A549 (cell line): ENCODE measurements at regions not wholly inside any gene's neighbourhood (a gene's known extent, or its start where the extent isn't known, plus 50 kb on each side); places are given as distances from the start of the nearest gene placed in this dataset.

ENCODE experiments used
- ATAC-seq, 2 experiments: fragments of 200-7000 bp in 1 of 2; fragments of >200 bp in 1 of 2; cut with Nextera tagmentation in 1 of 2; cut with Tn5 transposase in 1 of 2; 3 replicates each; pipeline versions ENCODE4 v1.8.0 to v1.9.1; 2018 to 2020; ENCODE audit warnings: mild to moderate bottlenecking in 1 of 2, moderate library complexity in 1 of 2
- CTCF ChIA-PET: fragments of 300-600 bp; sonication (Branson Sonifier 250); formaldehyde crosslinking; extraction: SDS; loops from one replicate; lab custom pipeline; 2021; ENCODE audit warnings: antibody characterized with exemption, inconsistent platforms; lab: Yijun Ruan, JAX
- POLR2A ChIA-PET: fragments of 350-600 bp; formaldehyde crosslinking; extraction: SDS; loops from one replicate; lab custom pipeline; 2021; ENCODE audit warnings: antibody characterized with exemption, inconsistent platforms; lab: Yijun Ruan, JAX
- DNase-seq, 2 experiments: peaks; one replicate each; pipeline versions ENCODE4 v3.0.0 to v3.0.0-alpha.2; 2011 to 2016; ENCODE audit warnings: low read depth in 1 of 2, low spot score in 1 of 2
- FAIRE-seq: peaks from 2 replicates; lab custom pipeline; 2011; peaks lifted over from hg19 to GRCh38; lab: Jason Lieb, UNC
- H3K27ac ChIP-seq, 2 experiments: fragments of >200 bp; sonication (Bioruptor Twin); formaldehyde crosslinking; 3 replicates each; pipeline ENCODE4 v1.5.1; 2016 to 2017
- H3K4me1 ChIP-seq: fragments of >200 bp; sonication (Bioruptor Twin); formaldehyde crosslinking; 3 replicates; pipeline ENCODE4 v1.6.1; 2016
- H3K4me2 ChIP-seq: fragments of >200 bp; sonication (Bioruptor Twin); formaldehyde crosslinking; 3 replicates; pipeline ENCODE4 v1.6.1; 2016
- H3K4me3 ChIP-seq: fragments of >200 bp; sonication (Bioruptor Twin); formaldehyde crosslinking; 3 replicates; pipeline ENCODE4 v1.5.1; 2016
- H3K9me3 ChIP-seq: fragments of >200 bp; sonication (Bioruptor Twin); formaldehyde crosslinking; 3 replicates; pipeline ENCODE4 v1.6.1; 2016
- BCL3 ChIP-seq: fragments of >200 bp; sonication (Bioruptor Twin); formaldehyde crosslinking; IDR thresholded peaks from 3 replicates; pipeline ENCODE4 v1.6.1; 2016
- BHLHE40 ChIP-seq: IDR thresholded peaks from 2 replicates; pipeline ENCODE4 v1.6.1; 2012; ENCODE audit warnings: low read depth, low read length, inconsistent platforms
- EHF ChIP-seq: fragments of 250-450 bp; sonication (Bioruptor Pico); IDR thresholded peaks from 2 replicates; pipeline ENCODE4 v1.5.0; 2020; ENCODE audit warnings: mild to moderate bottlenecking
- EHMT2 ChIP-seq: fragments of 200-600 bp; sonication (generic); IDR thresholded peaks from 2 replicates; pipeline ENCODE4 v1.6.1; 2016; ENCODE audit warnings: antibody characterized with exemption, low read depth, mild to moderate bottlenecking, moderate library complexity
- GATA3 ChIP-seq: IDR thresholded peaks from 2 replicates; pipeline ENCODE4 v1.6.1; 2012; ENCODE audit warnings: borderline replicate concordance
- HDAC2 ChIP-seq: fragments of 200-600 bp; sonication (generic); IDR thresholded peaks from 2 replicates; pipeline ENCODE4 v1.6.1; 2016
- HOXA7 ChIP-seq: fragments of 250-450 bp; sonication (Bioruptor Pico); IDR thresholded peaks from 2 replicates; pipeline ENCODE4 v1.5.0; 2020; ENCODE audit warnings: mild to moderate bottlenecking, moderate library complexity
- HOXB13 ChIP-seq: fragments of 250-450 bp; sonication (Bioruptor Pico); IDR thresholded peaks from 2 replicates; pipeline ENCODE4 v1.5.0; 2020; ENCODE audit warnings: low read depth, mild to moderate bottlenecking, moderate library complexity
- HOXB5 ChIP-seq: fragments of 250-450 bp; sonication (Bioruptor Pico); IDR thresholded peaks from 2 replicates; pipeline ENCODE4 v1.5.0; 2020; ENCODE audit warnings: mild to moderate bottlenecking, moderate library complexity
- JUN ChIP-seq, 2 experiments: fragments of >200 bp; sonication (Bioruptor Twin); formaldehyde crosslinking; IDR thresholded peaks; 2 replicates in 1 of 2; 3 replicates in 1 of 2; pipeline ENCODE4 v1.6.1; 2016 to 2017
- KDM1A ChIP-seq: fragments of 200-600 bp; sonication (generic); IDR thresholded peaks from 2 replicates; pipeline ENCODE4 v1.6.1; 2016; ENCODE audit warnings: low read depth, mild to moderate bottlenecking
- MAFK ChIP-seq: fragments of 450-650 bp; IDR thresholded peaks from 2 replicates; pipeline ENCODE4 v1.6.1; 2014; ENCODE audit not compliant: partially characterized antibody
- MAX ChIP-seq: IDR thresholded peaks from 2 replicates; pipeline ENCODE4 v1.6.1; 2012
- NPAS2 ChIP-seq: fragments of 250-450 bp; sonication (Bioruptor Pico); IDR thresholded peaks from 2 replicates; pipeline ENCODE4 v1.8.0; 2022; ENCODE audit warnings: mild to moderate bottlenecking, moderate library complexity, borderline replicate concordance
- NR3C1 ChIP-seq: fragments of >200 bp; sonication (Bioruptor Twin); formaldehyde crosslinking; IDR thresholded peaks from 3 replicates; pipeline ENCODE4 v1.6.1; 2017
- PBX3 ChIP-seq: IDR thresholded peaks from 2 replicates; pipeline ENCODE4 v1.6.1; 2012
- POLR2A ChIP-seq: IDR thresholded peaks from 2 replicates; pipeline ENCODE4 v1.6.1; 2012; ENCODE audit warnings: mild to moderate bottlenecking, low read length
- POLR2AphosphoS2 ChIP-seq: conservative IDR thresholded peaks from 2 replicates; pipeline ENCODE4 v1.6.1; 2012; ENCODE audit warnings: low read length, improper control_type of control experiment, inconsistent platforms
- RARB ChIP-seq: fragments of 250-450 bp; sonication (Bioruptor Pico); IDR thresholded peaks from 2 replicates; pipeline ENCODE4 v1.8.0; 2021; ENCODE audit warnings: mild to moderate bottlenecking, moderate library complexity
- RCOR1 ChIP-seq: fragments of 150-350 bp; IDR thresholded peaks from 2 replicates; pipeline ENCODE4 v1.6.1; 2014; ENCODE audit warnings: antibody characterized with exemption, low read length, low read depth
- REST ChIP-seq: fragments of 200-600 bp; sonication (generic); IDR thresholded peaks from 2 replicates; pipeline ENCODE4 v1.6.1; 2016; ENCODE audit warnings: antibody characterized with exemption, mild to moderate bottlenecking, moderate library complexity
- RFX5 ChIP-seq: fragments of 450-650 bp; IDR thresholded peaks from 2 replicates; pipeline ENCODE4 v1.7.1; 2014; ENCODE audit warnings: antibody characterized with exemption, mild to moderate bottlenecking, moderate library complexity
- SMC3 ChIP-seq: fragments of >200 bp; sonication (Bioruptor Twin); formaldehyde crosslinking; IDR thresholded peaks from 3 replicates; pipeline ENCODE4 v1.6.1; 2018; ENCODE audit warnings: inconsistent platforms
- ZC3H11A ChIP-seq: fragments of 450-650 bp; IDR thresholded peaks from 2 replicates; pipeline ENCODE4 v1.6.1; 2014; ENCODE audit warnings: antibody characterized with exemption, mild to moderate bottlenecking
- ZFP36 ChIP-seq: fragments of 450-650 bp; IDR thresholded peaks from 2 replicates; pipeline ENCODE4 v1.6.1; 2014; ENCODE audit warnings: borderline replicate concordance; ENCODE audit not compliant: partially characterized antibody
- ZNF302 ChIP-seq: fragments of 250-450 bp; sonication (Bioruptor Pico); IDR thresholded peaks from 2 replicates; pipeline ENCODE4 v1.9.0; 2021; ENCODE audit warnings: inconsistent platforms, mild to moderate bottlenecking, moderate library complexity
- WGBS: methylation state at CpG from one replicate; pipeline ENCODE4 v1.1.6; 2017; ENCODE audit errors: missing lambda C conversion rate; 5-methylcytosine and 5-hydroxymethylcytosine counted together

GRCh38 chr6:14291331-14291730 is 173.8 kb downstream of the CD83 start:
- ATAC-seq, result no peak
- TF ChIP-seq REST (no peak), RARB (CRISPR knock-in tag) (no peak), MAX (no peak), SMC3 (no peak), HOXB13 (CRISPR knock-in tag) (no peak), EHMT2 (no peak), NPAS2 (CRISPR knock-in tag) (no peak), ZFP36 (no peak), KDM1A (no peak), BHLHE40 (no peak)
- ChIA-PET POLR2A (no interaction called here), CTCF (no interaction called here)
- 79% methylated on average over 3 of the region's 3 CpGs for WGBS
- no peak overlapping the region for H3K4me3 ChIP-seq
- H3K9me3 ChIP-seq, result no peaks in the 10 kb centered on the region
- no peak overlapping the region for H3K27ac ChIP-seq
- peaks cover 8% of the 10 kb centered on the region for H3K4me1 ChIP-seq
- H3K4me2 ChIP-seq, result no peak overlapping the region
- FAIRE-seq, result no peak
- DNase-seq, result no peak

- POLR2A ChIA-PET, result no interaction called here
- WGBS, result 71% methylated on average over 3 of the region's 3 CpGs
- FAIRE-seq, result no peak
- no peak overlapping the region for H3K27ac ChIP-seq
- no peaks in the 10 kb centered on the region; the same call in 2 of the 3 replicates for H3K4me1 ChIP-seq
- no peak for DNase-seq
- no peak for ATAC-seq
- TF ChIP-seq HOXB5 (CRISPR knock-in tag) (no peak), BHLHE40 (no peak), POLR2A (no peak)
- H3K4me2 ChIP-seq, result no peak overlapping the region
- no peak overlapping the region for H3K4me3 ChIP-seq
- CTCF ChIA-PET, result no interaction called here
- no peaks in the 10 kb centered on the region for H3K9me3 ChIP-seq
Observed at GRCh38 chr6:14292119-14292518, 174.5 kb downstream of the CD83 start.

GRCh38 chr6:14294270-14294951 is 176.8 kb downstream of the CD83 start:
- ATAC-seq, result no peak
- Histone ChIP-seq H3K4me3 (no peak overlapping the region), H3K27ac (peak overlapping the region in 1 of 2 experiments; percentile 35; a peak in 1 of 6 replicates), H3K9me3 (no peaks in the 10 kb centered on the region), H3K4me2 (no peak overlapping the region), H3K4me1 (no peaks in the 10 kb centered on the region)
- CTCF ChIA-PET, result no interaction called here
- WGBS, result 74% methylated on average over 3 of the region's 4 CpGs
- no peak for FAIRE-seq
- POLR2A ChIA-PET, result no interaction called here
- no peak for DNase-seq
- no peak for TF ChIP-seq ZC3H11A
- no peak for TF ChIP-seq GATA3
- no peak for TF ChIP-seq NPAS2 (CRISPR knock-in tag)
- no peak for TF ChIP-seq POLR2A
- no peak for TF ChIP-seq JUN (IDR thresholded peaks at IDR 0.05)
- TF ChIP-seq ZNF302 (CRISPR knock-in tag), result no peak
- TF ChIP-seq RFX5, result no peak
- TF ChIP-seq HDAC2, result no peak
- TF ChIP-seq PBX3, result no peak
- no peak for TF ChIP-seq MAFK
- TF ChIP-seq HOXA7 (CRISPR knock-in tag), result no peak
- TF ChIP-seq EHF (CRISPR knock-in tag), result no peak
- TF ChIP-seq NR3C1, result no peak
- no peak for TF ChIP-seq REST
- TF ChIP-seq RCOR1, result no peak
- no peak for TF ChIP-seq BCL3
- TF ChIP-seq POLR2AphosphoS2, result no peak
